ENCODE measurements at regions not wholly inside any gene's neighbourhood (a gene's known extent, or its start where the extent isn't known, plus 50 kb on each side); places are given as distances from the start of the nearest gene placed in this dataset.

GRCh38 chr1:199308349-199308846, 669.6 kb downstream of the PTPRC start:
- DNase-seq: no peak

DNA sequence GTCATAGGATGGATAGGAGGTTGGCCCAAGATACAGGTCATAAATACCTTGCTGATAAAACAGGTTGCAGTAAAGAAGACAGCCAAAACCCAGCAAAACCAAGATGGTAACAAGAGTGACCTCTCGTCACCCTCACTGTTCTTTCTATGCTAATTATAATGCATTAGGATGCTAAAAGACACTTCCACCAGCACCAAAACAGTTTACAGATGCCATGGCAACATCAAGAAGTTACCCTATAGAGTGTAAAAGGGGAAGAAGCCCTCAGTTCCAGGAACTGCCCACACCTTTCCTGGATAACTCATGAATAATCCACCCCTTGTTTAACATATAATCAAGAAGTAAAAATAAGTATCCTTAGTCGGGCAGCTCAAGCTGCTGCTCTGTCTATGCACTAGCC, 671.9 kb downstream of the PTPRC start:
- DNase-seq: no peak

GRCh38 chr1:199311478-199312262, 672.8 kb downstream of the PTPRC start:
- no peak for DNase-seq

GRCh38 chr1:199312626-199313025, 673.8 kb downstream of the PTPRC start:
- no peak for DNase-seq

- DNase-seq: no peak
These were observed 674.6 kb downstream of the PTPRC start for GRCh38 chr1:199313444-199313843.

DNA sequence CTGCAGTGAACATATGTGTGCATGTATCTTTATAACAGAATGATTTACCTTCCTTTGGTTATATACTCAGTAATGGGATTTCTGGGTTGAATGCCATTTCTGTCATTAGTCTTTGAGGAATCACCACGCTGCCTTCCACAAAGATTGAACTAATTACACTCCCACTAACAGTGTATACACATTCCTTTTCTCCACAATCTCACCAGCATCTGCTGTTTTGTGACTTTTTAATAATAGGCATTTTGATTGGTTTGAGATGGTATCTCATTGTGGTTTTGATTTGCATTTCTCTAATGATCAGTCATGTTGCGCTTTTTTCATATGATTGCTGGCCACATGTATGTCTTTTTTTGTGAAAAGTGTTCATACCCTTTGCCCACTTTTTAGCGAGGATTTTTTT, 680.5 kb downstream of the PTPRC start:
- DNase-seq: no peak

DNA sequence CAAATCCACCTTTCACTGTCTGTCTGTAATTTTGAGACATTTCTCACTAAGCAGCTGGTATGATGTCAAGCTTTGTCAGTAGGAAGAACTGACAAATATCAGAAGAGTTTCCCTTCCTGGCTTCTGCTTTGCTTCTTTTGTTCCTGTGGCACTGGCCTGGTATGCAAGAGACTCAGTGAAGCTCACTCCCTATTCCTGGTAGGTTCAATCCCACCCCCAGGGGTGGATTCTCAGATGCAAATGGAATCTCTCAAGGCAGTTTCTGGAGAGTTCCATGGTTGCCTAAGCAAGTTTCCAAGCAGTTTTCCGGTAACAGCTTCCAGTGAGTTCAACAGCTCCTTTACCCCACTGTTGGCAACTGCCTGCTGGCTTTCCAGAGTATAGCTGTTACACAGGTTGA, 683.4 kb downstream of the PTPRC start:
- no peak for DNase-seq

DNA sequence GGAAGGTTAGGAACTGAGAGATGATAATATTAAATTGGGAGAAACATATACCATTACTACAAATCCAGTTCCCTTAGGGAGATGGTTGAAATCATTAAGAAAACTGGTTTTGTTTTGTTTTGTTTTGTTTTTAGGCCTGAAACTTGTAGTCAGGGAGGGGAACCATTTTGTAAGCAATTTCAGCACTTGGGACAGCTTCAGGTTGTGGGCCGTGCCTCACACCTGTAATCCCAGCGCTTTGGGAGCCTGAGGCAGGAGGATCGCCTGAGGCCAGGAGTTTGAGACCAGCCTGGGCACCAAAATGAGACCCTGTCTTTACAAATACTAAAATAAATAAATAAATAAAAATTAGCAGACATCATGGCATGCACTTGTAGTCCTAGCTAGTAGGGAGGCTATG, 694.3 kb upstream of the NR5A2 start:
- no peak for DNase-seq

DNA sequence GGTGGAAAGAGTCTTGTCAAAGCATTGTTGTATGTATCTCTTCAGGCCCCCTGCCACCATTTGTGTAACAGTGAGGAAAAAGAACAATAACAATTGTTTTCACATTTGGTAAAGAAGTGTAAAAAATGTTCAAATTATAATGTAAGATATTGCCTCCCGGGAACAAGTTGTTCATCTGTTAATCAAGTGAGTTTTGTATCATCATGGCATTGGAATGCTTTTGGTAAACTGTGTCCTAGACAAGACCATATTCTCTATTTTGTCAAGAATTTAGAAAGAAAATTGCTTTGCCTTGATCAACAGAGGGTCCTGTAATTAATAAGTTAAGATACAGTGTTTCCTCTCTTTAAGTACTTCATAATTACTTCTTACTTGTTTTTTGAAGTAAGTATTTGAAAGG, 692.0 kb upstream of the NR5A2 start:
- no peak for DNase-seq

DNA sequence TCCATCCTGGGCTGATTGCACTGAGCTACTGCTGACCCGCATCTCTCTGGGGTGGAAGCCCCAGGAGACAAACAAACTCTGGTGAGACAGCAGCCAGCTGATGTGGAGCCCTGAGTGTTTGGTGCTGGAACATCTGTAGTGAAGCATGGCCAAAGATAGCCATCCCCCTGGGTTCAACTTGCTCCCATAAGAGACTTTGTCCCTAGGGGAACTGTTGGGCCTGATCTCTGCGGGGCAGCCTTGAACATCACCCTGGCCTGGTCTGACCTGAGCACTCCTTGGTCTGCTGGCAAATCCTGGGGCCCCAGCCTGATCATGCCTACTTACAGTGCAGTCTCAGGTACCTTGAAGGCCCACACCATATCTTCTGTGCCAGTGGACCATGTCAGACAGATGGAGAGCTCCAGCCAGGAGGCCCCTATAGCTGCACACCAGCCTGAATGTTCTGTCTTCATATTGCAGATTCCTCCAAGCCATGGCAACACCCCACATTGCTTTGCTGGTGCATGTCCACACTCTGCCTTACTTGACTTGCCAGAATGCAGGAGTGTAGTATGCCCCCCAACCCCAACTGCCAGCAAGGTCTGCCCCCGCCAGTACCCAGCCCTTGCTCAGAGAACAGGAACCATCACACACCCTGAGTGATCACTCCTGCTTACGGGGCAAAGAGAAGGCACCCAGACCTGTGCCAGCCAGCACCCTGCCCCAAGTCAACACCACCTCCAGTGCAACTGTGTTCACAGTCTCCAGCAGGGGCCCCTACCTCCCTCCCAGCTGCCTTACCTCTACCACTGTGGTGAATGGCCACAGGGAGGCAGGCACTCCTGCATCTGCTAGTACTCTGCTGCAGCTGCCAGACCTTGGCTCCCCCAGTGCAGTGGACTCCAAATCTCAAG, 690.5 kb upstream of the NR5A2 start:
- DNase-seq: no peak

DNA sequence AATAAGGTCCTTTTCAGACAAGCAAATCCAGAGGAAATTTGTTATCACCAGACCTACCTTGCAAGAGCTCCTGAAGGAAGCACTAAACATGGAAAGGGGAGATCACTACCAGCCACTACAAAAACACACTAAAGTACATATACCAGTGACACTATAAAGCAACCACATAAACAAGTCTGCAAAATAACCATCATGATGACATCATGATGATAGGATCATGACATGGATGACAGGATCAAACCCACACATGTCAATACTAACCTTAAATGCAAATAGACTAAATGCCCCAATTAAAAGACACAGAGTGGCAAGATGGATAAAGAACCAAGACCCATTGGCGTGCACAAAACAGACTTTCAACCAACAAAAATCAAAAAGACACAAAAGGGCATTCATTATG, 688.8 kb upstream of the NR5A2 start:
- no peak for DNase-seq

GRCh38 chr1:199352351-199352750, 675.2 kb upstream of the NR5A2 start:
- no peak for DNase-seq

GRCh38 chr1:199353906-199354305, 673.6 kb upstream of the NR5A2 start:
- no peak for DNase-seq

DNA sequence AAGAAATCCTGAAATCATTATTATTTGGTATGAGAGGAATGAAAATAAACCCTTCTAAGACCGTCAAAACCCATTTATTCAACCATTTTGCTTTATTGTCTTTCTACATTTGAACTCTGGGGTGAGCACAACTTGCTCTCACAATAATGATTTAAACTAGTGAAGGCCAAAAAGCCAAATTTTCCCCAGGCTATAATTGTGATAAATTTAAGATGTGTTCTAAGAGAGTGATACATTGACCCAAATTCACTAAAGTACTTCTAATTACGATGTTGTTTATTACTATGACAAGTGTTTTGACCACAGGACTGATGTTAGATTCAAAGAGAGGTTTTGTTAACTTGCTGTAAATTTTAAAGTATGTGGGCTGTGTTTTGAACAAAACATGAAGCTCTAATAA, 670.9 kb upstream of the NR5A2 start:
- no peak for DNase-seq

- DNase-seq: no peak
These were observed 669.9 kb upstream of the NR5A2 start for GRCh38 chr1:199357599-199357998.

- no peak for DNase-seq
These were observed 664.5 kb upstream of the NR5A2 start for GRCh38 chr1:199362996-199363395.

DNA sequence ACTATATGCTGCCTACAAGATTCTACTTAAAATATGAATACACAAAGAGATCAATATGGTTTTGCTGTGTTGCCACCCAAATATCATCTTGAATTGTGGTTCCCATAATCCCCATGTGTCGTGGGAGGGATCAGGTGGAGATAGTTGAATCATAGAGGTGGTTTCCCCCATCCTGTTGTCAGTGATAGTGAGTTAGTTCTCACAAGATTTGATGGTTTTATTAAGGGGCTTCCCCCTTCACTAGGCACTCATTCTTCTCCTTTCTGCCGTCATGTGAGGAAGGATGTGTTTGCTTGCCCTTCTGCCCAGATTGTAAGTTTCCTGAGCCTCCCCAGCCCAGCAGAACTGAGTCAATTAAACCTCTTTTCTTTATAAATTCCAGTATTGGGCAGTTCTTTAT, 654.4 kb upstream of the NR5A2 start:
- no peak for DNase-seq

GRCh38 chr1:199377211-199377610, 650.3 kb upstream of the NR5A2 start:
- DNase-seq: no peak

DNA sequence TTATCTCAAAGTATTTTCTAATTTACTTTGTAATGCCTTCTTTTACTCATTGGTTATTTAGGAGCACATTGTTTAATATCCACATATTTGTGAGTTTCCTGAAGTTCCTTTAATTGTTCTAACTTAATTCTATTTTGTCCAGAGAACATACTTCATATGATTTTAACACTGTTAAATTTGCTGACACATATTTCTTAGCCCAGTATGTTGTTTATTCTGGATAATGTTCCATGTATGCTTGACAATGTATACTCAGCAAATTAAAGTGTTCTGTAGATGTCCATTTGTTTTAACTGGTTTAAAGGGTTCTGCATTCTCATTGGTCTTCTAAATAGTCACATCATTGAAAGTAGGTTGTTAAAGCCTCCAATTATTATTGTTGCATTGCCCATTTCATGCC, 643.7 kb upstream of the NR5A2 start:
- no peak for DNase-seq

DNA sequence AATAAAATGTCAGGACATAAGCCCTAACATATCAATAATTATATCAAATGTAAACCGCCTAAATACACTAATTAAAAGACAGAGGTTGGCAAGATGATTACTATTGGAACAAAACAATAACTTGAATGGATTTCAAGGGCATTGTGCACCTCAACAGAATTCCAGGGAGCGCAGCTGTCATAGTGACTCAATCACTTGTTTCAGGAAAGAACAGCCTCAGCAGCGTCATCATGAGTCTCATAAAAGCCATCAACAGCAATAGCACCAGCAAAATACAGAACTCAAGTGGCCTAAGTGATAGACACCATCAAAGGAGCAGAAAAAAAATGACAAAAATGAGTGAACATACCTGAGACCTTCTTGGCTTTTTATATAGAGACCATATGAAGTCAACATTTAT, 632.7 kb upstream of the NR5A2 start:
- DNase-seq: no peak

DNA sequence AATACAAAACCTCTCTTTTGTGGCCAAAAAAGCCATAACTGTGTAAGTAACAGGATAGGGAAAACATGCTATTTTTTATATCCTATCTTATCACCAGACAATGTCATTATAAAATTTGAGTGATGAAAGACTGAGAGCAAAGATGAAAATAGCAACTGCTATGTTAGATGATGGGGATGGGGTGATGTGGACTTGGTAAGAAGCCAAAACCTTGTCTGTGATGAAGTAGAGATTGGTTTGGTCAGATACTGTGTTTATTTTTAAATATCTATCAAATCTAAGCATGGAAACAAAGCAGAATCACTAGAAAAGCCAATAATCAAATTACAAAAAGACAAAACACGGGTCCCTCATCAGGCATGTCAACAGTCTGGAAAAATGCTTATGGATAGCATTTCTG, 631.1 kb upstream of the NR5A2 start:
- no peak for DNase-seq

- no peak for DNase-seq
These were observed 627.4 kb upstream of the NR5A2 start for GRCh38 chr1:199399996-199400724.

All from nucleus accumbens (tissue), 56 donors.